HepG2 (cell line): ENCODE measurements at regions not wholly inside any gene's neighbourhood (a gene's known extent, or its start where the extent isn't known, plus 50 kb on each side); places are given as distances from the start of the nearest gene placed in this dataset.

Experiments
- ATAC-seq: fragments of 200-7000 bp; cut with Tn5 transposase; 3 replicates; pipeline ENCODE4 v1.9.1; 2020; ENCODE audit warnings: mild to moderate bottlenecking, moderate library complexity
- BruUV-seq: library from RNA; stranded (reverse); fragments of 400-500 nt; replicated peaks from 2 replicates; lab custom pipeline; 2021; lab: Mats Ljungman, UMichigan
- CTCF ChIA-PET: fragments of 300-600 bp; formaldehyde crosslinking; extraction: SDS; loops from one replicate; lab custom pipeline; 2021; ENCODE audit warnings: low total read pairs, inconsistent platforms, low intra/inter-chr PET ratio; lab: Yijun Ruan, JAX
- POLR2A ChIA-PET: fragments of 350-600 bp; sonication (Branson Sonifier 250); formaldehyde crosslinking; loops from one replicate; lab custom pipeline; 2020; ENCODE audit warnings: antibody characterized with exemption, inconsistent platforms; lab: Yijun Ruan, JAX
- DNase-seq: peaks from one replicate; pipeline ENCODE4 v3.0.0-alpha.2; 2015; ENCODE audit warnings: low spot score
- FAIRE-seq: peaks from 3 replicates; lab custom pipeline; 2011; peaks lifted over from hg19 to GRCh38; lab: Jason Lieb, UNC
- H2AFZ ChIP-seq: one replicate; pipeline ENCODE4 v1.6.1; 2011; ENCODE audit warnings: low read length, inconsistent platforms
- H3K27ac ChIP-seq: fragments of 300-600 bp; 3 replicates; pipeline ENCODE4 v1.8.0; 2011; ENCODE audit warnings: mixed run types, mild to moderate bottlenecking, mixed read lengths, low read length, inconsistent platforms; ENCODE audit not compliant: insufficient read depth; ENCODE audit errors: extremely low read length
- H3K27me3 ChIP-seq, 2 experiments: fragments of 200-600 bp in 1 of 2; 2 replicates in 1 of 2; 3 replicates in 1 of 2; pipeline versions ENCODE4 v1.6.0 to v1.8.0; 2011; ENCODE audit warnings: low read length in 2 of 2, mild to moderate bottlenecking in 2 of 2, moderate library complexity in 2 of 2, inconsistent platforms in 1 of 2; ENCODE audit not compliant: insufficient read depth in 2 of 2, control insufficient read depth in 1 of 2
- H3K36me3 ChIP-seq, 2 experiments: fragments of 200-600 bp in 1 of 2; replicated peaks in 1 of 2; 2 replicates in 1 of 2; 3 replicates in 1 of 2; pipeline versions ENCODE4 v1.5.1 to v1.8.0; 2011; ENCODE audit warnings: low read length in 2 of 2, inconsistent platforms in 1 of 2; ENCODE audit not compliant: insufficient read depth in 2 of 2, control insufficient read depth in 1 of 2
- H3K4me1 ChIP-seq: 2 replicates; pipeline ENCODE4 v1.5.1; 2012; ENCODE audit warnings: low read length, inconsistent platforms; ENCODE audit not compliant: insufficient read depth
- H3K4me2 ChIP-seq: 2 replicates; pipeline ENCODE4 v1.6.0; 2011; ENCODE audit warnings: low read depth, low read length, inconsistent platforms
- H3K4me3 ChIP-seq, 3 experiments: fragments of 200-600 bp in 1 of 3; sonication (generic), shearing (Covaris generic) in 1 of 3; replicated peaks in 1 of 3; 2 replicates each; pipeline ENCODE4 v1.5.1; 2011 to 2016; ENCODE audit warnings: low read length in 3 of 3, inconsistent platforms in 2 of 3, low read depth in 2 of 3, mild to moderate bottlenecking in 2 of 3, control low read depth in 1 of 3, mixed read lengths in 1 of 3; ENCODE audit not compliant: insufficient read depth in 1 of 3
- H3K79me2 ChIP-seq: one replicate; pipeline ENCODE4 v1.6.1; 2011; ENCODE audit warnings: low read length, inconsistent platforms; ENCODE audit not compliant: insufficient read depth
- H3K9ac ChIP-seq: 2 replicates; pipeline ENCODE4 v1.6.0; 2011; ENCODE audit warnings: mild to moderate bottlenecking, low read depth, low read length, inconsistent platforms; ENCODE audit not compliant: insufficient read depth
- H3K9me3 ChIP-seq: 2 replicates; pipeline ENCODE4 v1.5.1; 2012; ENCODE audit warnings: mild to moderate bottlenecking, low read length
- H4K20me1 ChIP-seq: 2 replicates; pipeline ENCODE4 v1.6.0; 2011; ENCODE audit warnings: inconsistent platforms, mild to moderate bottlenecking, low read length, moderate library complexity; ENCODE audit not compliant: insufficient read depth
- CHCHD3 ChIP-seq: sonication (generic); formaldehyde crosslinking; IDR thresholded peaks from 2 replicates; pipeline ENCODE4 v1.8.0; 2022; ENCODE audit warnings: mild to moderate bottlenecking, missing genetic modification reagents, moderate library complexity
- FOXA3 ChIP-seq: IDR thresholded peaks from 2 replicates; pipeline ENCODE4 v1.6.1; 2016; ENCODE audit warnings: missing genetic modification reagents, missing compliant biosample characterization
- KDM2A ChIP-seq: sonication (generic); formaldehyde crosslinking; IDR thresholded peaks from 2 replicates; pipeline ENCODE4 v1.4.0; 2020; ENCODE audit warnings: low read depth, missing genetic modification reagents, borderline replicate concordance
- NONO ChIP-seq, 2 experiments: fragments of 450-650 bp in 1 of 2; sonication (generic) in 1 of 2; formaldehyde crosslinking in 1 of 2; IDR thresholded peaks in 1 of 2; conservative IDR thresholded peaks in 1 of 2; 2 replicates each; pipeline versions ENCODE4 v1.6.1 to v1.8.0; 2017 to 2022; ENCODE audit warnings: mild to moderate bottlenecking in 1 of 2, missing genetic modification reagents in 1 of 2, moderate library complexity in 1 of 2
- PITX1 ChIP-seq: sonication (generic); formaldehyde crosslinking; IDR thresholded peaks from 2 replicates; pipeline ENCODE4 v1.5.1; 2020; ENCODE audit warnings: mild to moderate bottlenecking, missing genetic modification reagents
- SIX4 ChIP-seq: sonication (generic); formaldehyde crosslinking; IDR thresholded peaks from 2 replicates; pipeline ENCODE4 v1.4.0; 2020; ENCODE audit warnings: missing genetic modification reagents
- SPEN ChIP-seq: sonication (generic); formaldehyde crosslinking; IDR thresholded peaks from 2 replicates; pipeline ENCODE4 v1.5.1; 2020; ENCODE audit warnings: low read depth, mild to moderate bottlenecking, missing genetic modification reagents
- SYNCRIP ChIP-seq: fragments of 200-400 bp; formaldehyde crosslinking; IDR thresholded peaks from 2 replicates; pipeline ENCODE4 v1.6.1; 2018; ENCODE audit warnings: mild to moderate bottlenecking, low read depth, low read length; ENCODE audit not compliant: insufficient read depth
- TOPORS ChIP-seq: sonication (generic); formaldehyde crosslinking; IDR thresholded peaks from 2 replicates; pipeline ENCODE4 v1.8.0; 2023; ENCODE audit warnings: mild to moderate bottlenecking, missing genetic modification reagents
- ZNF577 ChIP-seq: sonication (generic); formaldehyde crosslinking; IDR thresholded peaks from 2 replicates; pipeline ENCODE4 v1.4.0; 2020; ENCODE audit warnings: mild to moderate bottlenecking, low read depth, missing genetic modification reagents, borderline replicate concordance
- WGBS: methylation state at CpG from one replicate; pipeline ENCODE4 v1.1.6; 2017; ENCODE audit warnings: low lambda C conversion rate; 5-methylcytosine and 5-hydroxymethylcytosine counted together
- in situ Hi-C: cut with HindIII; loops from 2 replicates; pipeline ENCODE4 v1.10.0; 2017; ENCODE audit warnings: low pct_unique_long_range_greater_than_20kb; ENCODE audit not compliant: extremely low pct_ligation_motif_present
- intact Hi-C: fragments of 100-400 bp; cut with micrococcal nuclease; formaldehyde crosslinking; loops from one replicate; pipeline ENCODE4 v1.10.0; 2022; ENCODE audit not compliant: unreplicated experiment
- TF ChIP-seq, protein P1 (sequence below): sonication (generic); formaldehyde crosslinking; IDR thresholded peaks from 2 replicates; pipeline ENCODE4 v1.4.0; 2020; ENCODE audit warnings: mild to moderate bottlenecking, missing genetic modification reagents
- TF ChIP-seq, protein P2 (sequence below): sonication (generic); formaldehyde crosslinking; IDR thresholded peaks from 2 replicates; pipeline ENCODE4 v1.9.0; 2021; ENCODE audit warnings: missing genetic modification reagents, mild to moderate bottlenecking, borderline replicate concordance
- TF ChIP-seq, protein P3 (sequence below): sonication (generic); formaldehyde crosslinking; IDR thresholded peaks from 2 replicates; pipeline ENCODE4 v1.4.0; 2020; ENCODE audit warnings: mild to moderate bottlenecking, low read depth, missing genetic modification reagents
- TF ChIP-seq, protein P4 (sequence below): sonication (generic); formaldehyde crosslinking; IDR thresholded peaks from 2 replicates; pipeline ENCODE4 v1.4.0; 2020; ENCODE audit warnings: missing genetic modification reagents

DNA sequence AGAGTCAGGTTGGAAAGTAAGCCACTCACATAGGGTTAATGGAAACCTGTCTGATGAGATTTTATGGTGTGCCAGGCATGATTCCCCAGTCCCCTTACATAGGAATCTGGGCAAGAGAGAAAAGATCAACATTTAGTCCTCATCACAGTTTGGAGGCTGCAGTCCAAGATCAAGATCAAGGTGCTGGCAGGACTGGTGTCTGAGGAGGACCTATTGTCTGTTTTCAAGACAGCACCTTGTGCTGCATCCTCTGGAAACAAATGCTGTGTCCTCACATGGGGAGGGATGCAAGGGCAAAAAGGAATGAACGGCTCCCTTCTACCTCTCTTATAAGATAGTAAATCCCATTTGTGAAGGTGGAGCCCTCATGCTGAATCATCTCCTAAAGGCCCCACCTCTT lies 244.8 kb upstream of the GALNT17 start:
- H3K27ac ChIP-seq = no peak overlapping the region
- H3K9ac ChIP-seq = no peak overlapping the region
- intact Hi-C loops = no loop called here
- peaks cover 11% of the 10 kb centered on the region; the same call in 1 of the 2 replicates for H3K9me3 ChIP-seq
- WGBS = 0% methylated on average over 1 of the region's 1 CpG
- FAIRE-seq (no peak), ATAC-seq (no peak), DNase-seq (no peak)
- H3K79me2 ChIP-seq = no peaks in the 10 kb centered on the region
- ChIA-PET POLR2A (no interaction called here), CTCF (no interaction called here)
- BruUV-seq = no TSS peak
- no peak overlapping the region for H3K4me2 ChIP-seq
- no peak for TF ChIP-seq SPEN (CRISPR knock-in tag)
- TF ChIP-seq, protein P1, sequence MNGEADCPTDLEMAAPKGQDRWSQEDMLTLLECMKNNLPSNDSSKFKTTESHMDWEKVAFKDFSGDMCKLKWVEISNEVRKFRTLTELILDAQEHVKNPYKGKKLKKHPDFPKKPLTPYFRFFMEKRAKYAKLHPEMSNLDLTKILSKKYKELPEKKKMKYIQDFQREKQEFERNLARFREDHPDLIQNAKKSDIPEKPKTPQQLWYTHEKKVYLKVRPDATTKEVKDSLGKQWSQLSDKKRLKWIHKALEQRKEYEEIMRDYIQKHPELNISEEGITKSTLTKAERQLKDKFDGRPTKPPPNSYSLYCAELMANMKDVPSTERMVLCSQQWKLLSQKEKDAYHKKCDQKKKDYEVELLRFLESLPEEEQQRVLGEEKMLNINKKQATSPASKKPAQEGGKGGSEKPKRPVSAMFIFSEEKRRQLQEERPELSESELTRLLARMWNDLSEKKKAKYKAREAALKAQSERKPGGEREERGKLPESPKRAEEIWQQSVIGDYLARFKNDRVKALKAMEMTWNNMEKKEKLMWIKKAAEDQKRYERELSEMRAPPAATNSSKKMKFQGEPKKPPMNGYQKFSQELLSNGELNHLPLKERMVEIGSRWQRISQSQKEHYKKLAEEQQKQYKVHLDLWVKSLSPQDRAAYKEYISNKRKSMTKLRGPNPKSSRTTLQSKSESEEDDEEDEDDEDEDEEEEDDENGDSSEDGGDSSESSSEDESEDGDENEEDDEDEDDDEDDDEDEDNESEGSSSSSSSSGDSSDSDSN = no peak
- TF ChIP-seq SYNCRIP = no peak
- TF ChIP-seq KDM2A (CRISPR knock-in tag) = no peak
- no peak for TF ChIP-seq SIX4 (CRISPR knock-in tag)
- TF ChIP-seq, protein P2, sequence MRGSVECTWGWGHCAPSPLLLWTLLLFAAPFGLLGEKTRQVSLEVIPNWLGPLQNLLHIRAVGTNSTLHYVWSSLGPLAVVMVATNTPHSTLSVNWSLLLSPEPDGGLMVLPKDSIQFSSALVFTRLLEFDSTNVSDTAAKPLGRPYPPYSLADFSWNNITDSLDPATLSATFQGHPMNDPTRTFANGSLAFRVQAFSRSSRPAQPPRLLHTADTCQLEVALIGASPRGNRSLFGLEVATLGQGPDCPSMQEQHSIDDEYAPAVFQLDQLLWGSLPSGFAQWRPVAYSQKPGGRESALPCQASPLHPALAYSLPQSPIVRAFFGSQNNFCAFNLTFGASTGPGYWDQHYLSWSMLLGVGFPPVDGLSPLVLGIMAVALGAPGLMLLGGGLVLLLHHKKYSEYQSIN = no peak
- no peak for TF ChIP-seq ZNF577 (CRISPR knock-in tag)
- TF ChIP-seq PITX1 (CRISPR knock-in tag) = no peak
- TF ChIP-seq NONO (IDR thresholded peaks at IDR 0.05) = no peak
- TF ChIP-seq NONO (CRISPR knock-in tag; conservative IDR thresholded peaks at IDR 0.05) = no peak
- no peak for TF ChIP-seq TOPORS (CRISPR knock-in tag)
- TF ChIP-seq, protein P3, sequence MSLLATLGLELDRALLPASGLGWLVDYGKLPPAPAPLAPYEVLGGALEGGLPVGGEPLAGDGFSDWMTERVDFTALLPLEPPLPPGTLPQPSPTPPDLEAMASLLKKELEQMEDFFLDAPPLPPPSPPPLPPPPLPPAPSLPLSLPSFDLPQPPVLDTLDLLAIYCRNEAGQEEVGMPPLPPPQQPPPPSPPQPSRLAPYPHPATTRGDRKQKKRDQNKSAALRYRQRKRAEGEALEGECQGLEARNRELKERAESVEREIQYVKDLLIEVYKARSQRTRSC (CRISPR knock-in tag) = no peak
- TF ChIP-seq, protein P4, sequence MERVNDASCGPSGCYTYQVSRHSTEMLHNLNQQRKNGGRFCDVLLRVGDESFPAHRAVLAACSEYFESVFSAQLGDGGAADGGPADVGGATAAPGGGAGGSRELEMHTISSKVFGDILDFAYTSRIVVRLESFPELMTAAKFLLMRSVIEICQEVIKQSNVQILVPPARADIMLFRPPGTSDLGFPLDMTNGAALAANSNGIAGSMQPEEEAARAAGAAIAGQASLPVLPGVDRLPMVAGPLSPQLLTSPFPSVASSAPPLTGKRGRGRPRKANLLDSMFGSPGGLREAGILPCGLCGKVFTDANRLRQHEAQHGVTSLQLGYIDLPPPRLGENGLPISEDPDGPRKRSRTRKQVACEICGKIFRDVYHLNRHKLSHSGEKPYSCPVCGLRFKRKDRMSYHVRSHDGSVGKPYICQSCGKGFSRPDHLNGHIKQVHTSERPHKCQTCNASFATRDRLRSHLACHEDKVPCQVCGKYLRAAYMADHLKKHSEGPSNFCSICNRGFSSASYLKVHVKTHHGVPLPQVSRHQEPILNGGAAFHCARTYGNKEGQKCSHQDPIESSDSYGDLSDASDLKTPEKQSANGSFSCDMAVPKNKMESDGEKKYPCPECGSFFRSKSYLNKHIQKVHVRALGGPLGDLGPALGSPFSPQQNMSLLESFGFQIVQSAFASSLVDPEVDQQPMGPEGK (CRISPR knock-in tag) = no peak
- TF ChIP-seq CHCHD3 (CRISPR knock-in tag) = no peak
- no peak for TF ChIP-seq FOXA3 (CRISPR knock-in tag)
- H3K36me3 ChIP-seq = no peaks in the 10 kb centered on the region
- H3K4me3 ChIP-seq = no peak overlapping the region
- no peak overlapping the region for H2AFZ ChIP-seq
- no peaks in the 10 kb centered on the region for H4K20me1 ChIP-seq
- H3K4me1 ChIP-seq = no peaks in the 10 kb centered on the region
- no peaks in the 10 kb centered on the region for H3K27me3 ChIP-seq
- in situ Hi-C loops = no loop called here
